WTC11 (cell line): ENCODE measurements at regions not wholly inside any gene's neighbourhood (a gene's known extent, or its start where the extent isn't known, plus 50 kb on each side); places are given as distances from the start of the nearest gene placed in this dataset.

ENCODE experiments used
- ATAC-seq: fragments of 200-7000 bp; cut with Tn5 transposase; 2 replicates; pipeline ENCODE4 v1.10.0; 2021; ENCODE audit warnings: mild to moderate bottlenecking, moderate library complexity
- CTCF ChIA-PET: fragments of 300-600 bp; sonication (Branson Sonifier 250); formaldehyde crosslinking; loops from one replicate; lab custom pipeline; 2021; ENCODE audit warnings: antibody characterized with exemption; lab: Charles Lee
- POLR2A ChIA-PET: fragments of 350-600 bp; sonication (Branson Sonifier 250); formaldehyde crosslinking; loops from one replicate; lab custom pipeline; 2021; ENCODE audit warnings: antibody characterized with exemption; lab: Charles Lee
- DNase-seq: peaks from one replicate; pipeline ENCODE4 v3.0.0; 2021; ENCODE audit warnings: low spot score
- H3K27ac Mint-ChIP-seq: 2 replicates; pipeline ENCODE4 v1.8.0; 2021; ENCODE audit warnings: mixed read lengths
- H3K27me3 Mint-ChIP-seq: 2 replicates; pipeline ENCODE4 v1.8.0; 2021; ENCODE audit warnings: low read depth, mild to moderate bottlenecking, moderate library complexity, mixed read lengths
- H3K36me3 Mint-ChIP-seq: 2 replicates; pipeline ENCODE4 v1.8.0; 2021; ENCODE audit warnings: mixed read lengths
- H3K4me1 Mint-ChIP-seq: 2 replicates; pipeline ENCODE4 v1.8.0; 2022; ENCODE audit warnings: mixed read lengths
- H3K4me3 Mint-ChIP-seq: 2 replicates; pipeline ENCODE4 v1.8.0; 2021; ENCODE audit warnings: mild to moderate bottlenecking, moderate library complexity, mixed read lengths
- H3K9me3 Mint-ChIP-seq: 2 replicates; pipeline ENCODE4 v1.8.0; 2021; ENCODE audit warnings: mixed read lengths
- ATF1 ChIP-seq: sonication (generic); formaldehyde crosslinking; IDR thresholded peaks from 2 replicates; pipeline ENCODE4 v1.8.1; 2023; ENCODE audit warnings: mild to moderate bottlenecking, moderate library complexity, missing genetic modification reagents
- CREB1 ChIP-seq: sonication (generic); formaldehyde crosslinking; IDR thresholded peaks from 2 replicates; pipeline ENCODE4 v1.8.0; 2023; ENCODE audit warnings: mild to moderate bottlenecking, missing genetic modification reagents
- ESRRA ChIP-seq: sonication (generic); formaldehyde crosslinking; IDR thresholded peaks from 2 replicates; pipeline ENCODE4 v1.8.1; 2022; ENCODE audit warnings: mild to moderate bottlenecking, missing genetic modification reagents, borderline replicate concordance
- HMGXB4 ChIP-seq: sonication (generic); formaldehyde crosslinking; IDR thresholded peaks from 2 replicates; pipeline ENCODE4 v1.8.1; 2023; ENCODE audit warnings: mild to moderate bottlenecking, moderate library complexity, missing genetic modification reagents
- IRF2 ChIP-seq: sonication (generic); formaldehyde crosslinking; IDR thresholded peaks from 2 replicates; pipeline ENCODE4 v1.8.0; 2022; ENCODE audit warnings: low read depth, missing genetic modification reagents, borderline replicate concordance
- KAT7 ChIP-seq: sonication (generic); formaldehyde crosslinking; IDR thresholded peaks from 2 replicates; pipeline ENCODE4 v1.8.1; 2023; ENCODE audit warnings: missing genetic modification reagents, mild to moderate bottlenecking, borderline replicate concordance
- MXD4 ChIP-seq: fragments of 250-450 bp; sonication (Bioruptor Pico); IDR thresholded peaks from 2 replicates; pipeline ENCODE4 v1.8.0; 2021; ENCODE audit warnings: mild to moderate bottlenecking, moderate library complexity, borderline replicate concordance
- OVOL2 ChIP-seq: fragments of 250-450 bp; sonication (Bioruptor Pico); IDR thresholded peaks from 2 replicates; pipeline ENCODE4 v1.9.0; 2021; ENCODE audit warnings: mild to moderate bottlenecking, borderline replicate concordance
- RELA ChIP-seq: sonication (generic); formaldehyde crosslinking; IDR thresholded peaks from 2 replicates; pipeline ENCODE4 v1.8.1; 2022; ENCODE audit warnings: missing genetic modification reagents, mild to moderate bottlenecking, borderline replicate concordance
- SMAD3 ChIP-seq: sonication (generic); formaldehyde crosslinking; IDR thresholded peaks from 2 replicates; pipeline ENCODE4 v1.8.0; 2022; ENCODE audit warnings: missing genetic modification reagents, mild to moderate bottlenecking, borderline replicate concordance
- SMAD4 ChIP-seq: sonication (generic); formaldehyde crosslinking; IDR thresholded peaks from 2 replicates; pipeline ENCODE4 v1.8.0; 2022; ENCODE audit warnings: mild to moderate bottlenecking, missing genetic modification reagents
- SOX15 ChIP-seq: fragments of 250-450 bp; sonication (Bioruptor Pico); IDR thresholded peaks from 2 replicates; pipeline ENCODE4 v1.9.0; 2021; ENCODE audit warnings: mild to moderate bottlenecking
- ZNF219 ChIP-seq: sonication (generic); formaldehyde crosslinking; IDR thresholded peaks from 2 replicates; pipeline ENCODE4 v1.8.0; 2023; ENCODE audit warnings: missing genetic modification reagents, mild to moderate bottlenecking, borderline replicate concordance
- ZNF263 ChIP-seq: sonication (generic); formaldehyde crosslinking; IDR thresholded peaks from 2 replicates; pipeline ENCODE4 v1.8.1; 2022; ENCODE audit warnings: low read depth, mild to moderate bottlenecking, moderate library complexity, missing genetic modification reagents
- TF ChIP-seq, protein P1 (sequence below): fragments of 250-450 bp; sonication (Bioruptor Pico); IDR thresholded peaks from 2 replicates; pipeline ENCODE4 v1.9.0; 2021; ENCODE audit warnings: moderate library complexity, mild to moderate bottlenecking, inconsistent platforms, borderline replicate concordance
- TF ChIP-seq, protein P2 (sequence below): sonication (generic); formaldehyde crosslinking; IDR thresholded peaks from 2 replicates; pipeline ENCODE4 v1.8.0; 2022; ENCODE audit warnings: mild to moderate bottlenecking, missing genetic modification reagents
- TF ChIP-seq, protein P3 (sequence below): sonication (generic); formaldehyde crosslinking; IDR thresholded peaks from 2 replicates; pipeline ENCODE4 v1.8.1; 2022; ENCODE audit warnings: mild to moderate bottlenecking, missing genetic modification reagents, moderate library complexity, borderline replicate concordance
- TF ChIP-seq, protein P4 (sequence below): sonication (generic); formaldehyde crosslinking; IDR thresholded peaks from 2 replicates; pipeline ENCODE4 v1.8.1; 2023; ENCODE audit warnings: mild to moderate bottlenecking, missing genetic modification reagents
- TF ChIP-seq, protein P5 (sequence below): fragments of 250-450 bp; sonication (Bioruptor Pico); IDR thresholded peaks from 2 replicates; pipeline ENCODE4 v1.9.0; 2021; ENCODE audit warnings: mild to moderate bottlenecking, borderline replicate concordance
- TF ChIP-seq, protein P6 (sequence below): sonication (generic); formaldehyde crosslinking; IDR thresholded peaks from 2 replicates; pipeline ENCODE4 v1.8.1; 2022; ENCODE audit warnings: low read depth, missing genetic modification reagents, borderline replicate concordance

GRCh38 chrX:23575281-23575680, 92.0 kb upstream of the PRDX4 start:
- ATAC-seq: no peak
- TF ChIP-seq, protein P1, sequence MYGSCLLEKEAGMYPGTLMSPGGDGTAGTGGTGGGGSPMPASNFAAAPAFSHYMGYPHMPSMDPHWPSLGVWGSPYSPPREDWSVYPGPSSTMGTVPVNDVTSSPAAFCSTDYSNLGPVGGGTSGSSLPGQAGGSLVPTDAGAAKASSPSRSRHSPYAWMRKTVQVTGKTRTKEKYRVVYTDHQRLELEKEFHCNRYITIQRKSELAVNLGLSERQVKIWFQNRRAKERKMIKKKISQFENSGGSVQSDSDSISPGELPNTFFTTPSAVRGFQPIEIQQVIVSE: no peak
- TF ChIP-seq, protein P2, sequence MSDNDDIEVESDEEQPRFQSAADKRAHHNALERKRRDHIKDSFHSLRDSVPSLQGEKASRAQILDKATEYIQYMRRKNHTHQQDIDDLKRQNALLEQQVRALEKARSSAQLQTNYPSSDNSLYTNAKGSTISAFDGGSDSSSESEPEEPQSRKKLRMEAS: no peak
- TF ChIP-seq, protein P3, sequence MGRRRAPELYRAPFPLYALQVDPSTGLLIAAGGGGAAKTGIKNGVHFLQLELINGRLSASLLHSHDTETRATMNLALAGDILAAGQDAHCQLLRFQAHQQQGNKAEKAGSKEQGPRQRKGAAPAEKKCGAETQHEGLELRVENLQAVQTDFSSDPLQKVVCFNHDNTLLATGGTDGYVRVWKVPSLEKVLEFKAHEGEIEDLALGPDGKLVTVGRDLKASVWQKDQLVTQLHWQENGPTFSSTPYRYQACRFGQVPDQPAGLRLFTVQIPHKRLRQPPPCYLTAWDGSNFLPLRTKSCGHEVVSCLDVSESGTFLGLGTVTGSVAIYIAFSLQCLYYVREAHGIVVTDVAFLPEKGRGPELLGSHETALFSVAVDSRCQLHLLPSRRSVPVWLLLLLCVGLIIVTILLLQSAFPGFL (CRISPR knock-in tag): no peak
- no peak for TF ChIP-seq SMAD3 (CRISPR knock-in tag)
- Mint-ChIP-seq H3K36me3 (no peaks in the 10 kb centered on the region), H3K27ac (no peak overlapping the region), H3K4me1 (no peaks in the 10 kb centered on the region), H3K27me3 (no peaks in the 10 kb centered on the region; the same call in 1 of the 2 replicates), H3K9me3 (peaks cover 16% of the 10 kb centered on the region; the same call in 1 of the 2 replicates), H3K4me3 (no peak overlapping the region)
- ChIA-PET POLR2A (no interaction called here), CTCF (interaction anchor here (0.6 kb wide), 1 partner anchor 245 kb away, joined by 3 read pairs; no protein-coding TSS in a partner anchor)
- DNase-seq: no peak

DNA sequence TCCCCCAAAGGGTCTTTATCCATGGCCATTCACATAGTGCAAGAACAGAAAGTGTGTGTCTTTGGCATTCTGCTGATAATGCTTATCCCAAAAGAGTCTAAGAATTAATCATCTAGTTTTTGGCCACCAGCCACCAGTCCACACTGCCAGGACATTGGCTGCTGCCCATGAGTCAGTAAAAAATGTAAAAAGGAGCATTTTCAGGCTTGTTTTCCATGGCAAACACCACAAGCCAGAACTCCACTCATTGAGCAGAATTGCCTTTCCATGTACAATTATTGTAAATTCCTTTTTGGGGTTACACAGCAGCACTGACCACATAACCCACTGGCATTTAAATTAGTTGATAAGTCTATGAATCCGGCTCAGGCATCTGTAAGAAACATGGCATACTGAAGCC, 89.2 kb upstream of the PRDX4 start:
- TF ChIP-seq, protein P1: no peak
- TF ChIP-seq ZNF219 (CRISPR knock-in tag) (no peak), MXD4 (CRISPR knock-in tag) (no peak), IRF2 (no peak), ATF1 (CRISPR knock-in tag) (no peak)
- TF ChIP-seq, protein P4, sequence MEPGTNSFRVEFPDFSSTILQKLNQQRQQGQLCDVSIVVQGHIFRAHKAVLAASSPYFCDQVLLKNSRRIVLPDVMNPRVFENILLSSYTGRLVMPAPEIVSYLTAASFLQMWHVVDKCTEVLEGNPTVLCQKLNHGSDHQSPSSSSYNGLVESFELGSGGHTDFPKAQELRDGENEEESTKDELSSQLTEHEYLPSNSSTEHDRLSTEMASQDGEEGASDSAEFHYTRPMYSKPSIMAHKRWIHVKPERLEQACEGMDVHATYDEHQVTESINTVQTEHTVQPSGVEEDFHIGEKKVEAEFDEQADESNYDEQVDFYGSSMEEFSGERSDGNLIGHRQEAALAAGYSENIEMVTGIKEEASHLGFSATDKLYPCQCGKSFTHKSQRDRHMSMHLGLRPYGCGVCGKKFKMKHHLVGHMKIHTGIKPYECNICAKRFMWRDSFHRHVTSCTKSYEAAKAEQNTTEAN (CRISPR knock-in tag): no peak
- TF ChIP-seq, all 79 proteins: peak for 0
- H3K27me3 Mint-ChIP-seq: no peaks in the 10 kb centered on the region; the same call in 1 of the 2 replicates
- CTCF ChIA-PET: no interaction called here
- peaks cover 11% of the 10 kb centered on the region; the same call in 1 of the 2 replicates for H3K9me3 Mint-ChIP-seq
- no peak overlapping the region for H3K27ac Mint-ChIP-seq
- H3K4me3 Mint-ChIP-seq: no peak overlapping the region
- DNase-seq (no peak), ATAC-seq (no peak)
- H3K36me3 Mint-ChIP-seq: no peaks in the 10 kb centered on the region
- POLR2A ChIA-PET: no interaction called here
- H3K4me1 Mint-ChIP-seq: no peaks in the 10 kb centered on the region

DNA sequence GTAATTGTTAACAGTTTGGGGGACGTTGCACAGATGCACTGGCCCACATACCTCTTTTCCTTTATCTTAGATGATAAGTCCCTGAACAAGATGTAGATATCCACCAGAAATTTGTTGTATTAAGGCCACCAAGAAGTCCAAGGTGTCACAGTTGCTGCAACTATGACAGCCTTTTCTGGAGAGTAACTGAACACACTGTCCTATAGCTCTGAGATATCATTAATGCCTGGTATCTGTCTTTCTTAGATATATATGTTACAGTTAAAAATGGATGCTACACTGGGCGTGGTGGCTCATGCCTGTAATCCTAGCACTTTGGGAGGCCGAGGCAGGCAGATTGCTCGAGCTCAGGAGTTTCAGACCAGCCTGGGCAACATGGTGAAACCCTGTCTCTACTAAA, 77.8 kb upstream of the PRDX4 start:
- no peaks in the 10 kb centered on the region for H3K4me1 Mint-ChIP-seq
- H3K4me3 Mint-ChIP-seq: no peak overlapping the region
- H3K27me3 Mint-ChIP-seq: no peaks in the 10 kb centered on the region
- ATAC-seq (no peak), DNase-seq (no peak)
- TF ChIP-seq HMGXB4 (CRISPR knock-in tag) (no peak), OVOL2 (CRISPR knock-in tag) (no peak), SMAD4 (no peak), KAT7 (no peak), RELA (CRISPR knock-in tag) (no peak), CREB1 (CRISPR knock-in tag) (no peak), ESRRA (no peak), SOX15 (CRISPR knock-in tag) (no peak), ZNF263 (CRISPR knock-in tag) (no peak)
- TF ChIP-seq, protein P5, sequence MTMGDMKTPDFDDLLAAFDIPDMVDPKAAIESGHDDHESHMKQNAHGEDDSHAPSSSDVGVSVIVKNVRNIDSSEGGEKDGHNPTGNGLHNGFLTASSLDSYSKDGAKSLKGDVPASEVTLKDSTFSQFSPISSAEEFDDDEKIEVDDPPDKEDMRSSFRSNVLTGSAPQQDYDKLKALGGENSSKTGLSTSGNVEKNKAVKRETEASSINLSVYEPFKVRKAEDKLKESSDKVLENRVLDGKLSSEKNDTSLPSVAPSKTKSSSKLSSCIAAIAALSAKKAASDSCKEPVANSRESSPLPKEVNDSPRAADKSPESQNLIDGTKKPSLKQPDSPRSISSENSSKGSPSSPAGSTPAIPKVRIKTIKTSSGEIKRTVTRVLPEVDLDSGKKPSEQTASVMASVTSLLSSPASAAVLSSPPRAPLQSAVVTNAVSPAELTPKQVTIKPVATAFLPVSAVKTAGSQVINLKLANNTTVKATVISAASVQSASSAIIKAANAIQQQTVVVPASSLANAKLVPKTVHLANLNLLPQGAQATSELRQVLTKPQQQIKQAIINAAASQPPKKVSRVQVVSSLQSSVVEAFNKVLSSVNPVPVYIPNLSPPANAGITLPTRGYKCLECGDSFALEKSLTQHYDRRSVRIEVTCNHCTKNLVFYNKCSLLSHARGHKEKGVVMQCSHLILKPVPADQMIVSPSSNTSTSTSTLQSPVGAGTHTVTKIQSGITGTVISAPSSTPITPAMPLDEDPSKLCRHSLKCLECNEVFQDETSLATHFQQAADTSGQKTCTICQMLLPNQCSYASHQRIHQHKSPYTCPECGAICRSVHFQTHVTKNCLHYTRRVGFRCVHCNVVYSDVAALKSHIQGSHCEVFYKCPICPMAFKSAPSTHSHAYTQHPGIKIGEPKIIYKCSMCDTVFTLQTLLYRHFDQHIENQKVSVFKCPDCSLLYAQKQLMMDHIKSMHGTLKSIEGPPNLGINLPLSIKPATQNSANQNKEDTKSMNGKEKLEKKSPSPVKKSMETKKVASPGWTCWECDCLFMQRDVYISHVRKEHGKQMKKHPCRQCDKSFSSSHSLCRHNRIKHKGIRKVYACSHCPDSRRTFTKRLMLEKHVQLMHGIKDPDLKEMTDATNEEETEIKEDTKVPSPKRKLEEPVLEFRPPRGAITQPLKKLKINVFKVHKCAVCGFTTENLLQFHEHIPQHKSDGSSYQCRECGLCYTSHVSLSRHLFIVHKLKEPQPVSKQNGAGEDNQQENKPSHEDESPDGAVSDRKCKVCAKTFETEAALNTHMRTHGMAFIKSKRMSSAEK: no peak
- TF ChIP-seq, protein P6, sequence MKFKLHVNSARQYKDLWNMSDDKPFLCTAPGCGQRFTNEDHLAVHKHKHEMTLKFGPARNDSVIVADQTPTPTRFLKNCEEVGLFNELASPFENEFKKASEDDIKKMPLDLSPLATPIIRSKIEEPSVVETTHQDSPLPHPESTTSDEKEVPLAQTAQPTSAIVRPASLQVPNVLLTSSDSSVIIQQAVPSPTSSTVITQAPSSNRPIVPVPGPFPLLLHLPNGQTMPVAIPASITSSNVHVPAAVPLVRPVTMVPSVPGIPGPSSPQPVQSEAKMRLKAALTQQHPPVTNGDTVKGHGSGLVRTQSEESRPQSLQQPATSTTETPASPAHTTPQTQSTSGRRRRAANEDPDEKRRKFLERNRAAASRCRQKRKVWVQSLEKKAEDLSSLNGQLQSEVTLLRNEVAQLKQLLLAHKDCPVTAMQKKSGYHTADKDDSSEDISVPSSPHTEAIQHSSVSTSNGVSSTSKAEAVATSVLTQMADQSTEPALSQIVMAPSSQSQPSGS (CRISPR knock-in tag): no peak
- H3K36me3 Mint-ChIP-seq: no peaks in the 10 kb centered on the region
- ChIA-PET CTCF (no interaction called here), POLR2A (no interaction called here)
- no peak overlapping the region for H3K27ac Mint-ChIP-seq
- peaks cover 5% of the 10 kb centered on the region for H3K9me3 Mint-ChIP-seq
